SK-N-SH (cell line): ENCODE measurements at regions not wholly inside any gene's neighbourhood (a gene's known extent, or its start where the extent isn't known, plus 50 kb on each side); places are given as distances from the start of the nearest gene placed in this dataset.

Source experiments
- CTCF ChIA-PET: fragments of 300-600, 350-600 bp; formaldehyde crosslinking; extraction: SDS; loops from one replicate; lab custom pipeline; 2021; lab: Yijun Ruan, JAX
- POLR2A ChIA-PET: fragments of 350-600 bp; sonication (Branson Sonifier 250); formaldehyde crosslinking; extraction: SDS; loops from one replicate; lab custom pipeline; 2020; ENCODE audit warnings: antibody characterized with exemption, inconsistent platforms; lab: Yijun Ruan, JAX
- DNase-seq: peaks from one replicate; pipeline ENCODE4 v3.0.0; 2012
- H2AFZ ChIP-seq: fragments of 200-600 bp; sonication (generic); 2 replicates; pipeline ENCODE4 v1.8.1; 2016; ENCODE audit warnings: antibody characterized with exemption, mild to moderate bottlenecking, low read depth
- H3F3A ChIP-seq: fragments of 200-600 bp; sonication (generic); replicated peaks from 2 replicates; pipeline ENCODE3; 2016; ENCODE audit warnings: antibody characterized with exemption, mild to moderate bottlenecking; ENCODE audit not compliant: insufficient read depth
- H3K27ac ChIP-seq, 2 experiments: fragments of 200-500 bp in 1 of 2; fragments of 200-600 bp in 1 of 2; sonication (Bioruptor generic) in 1 of 2; sonication (generic), shearing (Covaris generic) in 1 of 2; 2 replicates each; pipeline versions ENCODE4 v1.5.1 to v1.6.1; 2014 to 2016; ENCODE audit warnings: low read depth in 2 of 2, inconsistent platforms in 1 of 2, low read length in 1 of 2, mild to moderate bottlenecking in 1 of 2, mixed read lengths in 1 of 2
- H3K27me3 ChIP-seq: fragments of 200-600 bp; sonication (generic), shearing (Covaris generic); 2 replicates; pipeline ENCODE4 v1.6.1; 2016; ENCODE audit warnings: mixed run types; ENCODE audit not compliant: insufficient read depth
- H3K36me3 ChIP-seq, 2 experiments: fragments of 200-500 bp in 1 of 2; fragments of 200-600 bp in 1 of 2; sonication (Bioruptor generic) in 1 of 2; sonication (generic) in 1 of 2; replicated peaks in 1 of 2; 2 replicates each; pipeline versions ENCODE3 to v1.5.1; 2014 to 2016; ENCODE audit warnings: low read length in 1 of 2, mild to moderate bottlenecking in 1 of 2; ENCODE audit not compliant: insufficient read depth in 2 of 2, control insufficient read depth in 1 of 2
- H3K4me1 ChIP-seq, 2 experiments: fragments of 200-500 bp in 1 of 2; fragments of 200-600 bp in 1 of 2; sonication (Bioruptor generic) in 1 of 2; sonication (generic), shearing (Covaris generic) in 1 of 2; 2 replicates each; pipeline versions ENCODE4 v1.5.1 to v1.6.1; 2014 to 2016; ENCODE audit warnings: low read depth in 1 of 2, low read length in 1 of 2, mixed run types in 1 of 2; ENCODE audit not compliant: insufficient read depth in 2 of 2, control insufficient read depth in 1 of 2
- H3K4me2 ChIP-seq: fragments of 200-600 bp; sonication (generic), shearing (Covaris generic); 2 replicates; pipeline ENCODE4 v1.6.1; 2017; ENCODE audit warnings: mixed run types
- H3K4me3 ChIP-seq, 2 experiments: fragments of 200-500 bp in 1 of 2; fragments of 200-600 bp in 1 of 2; sonication (Bioruptor generic) in 1 of 2; sonication (generic), shearing (Covaris generic) in 1 of 2; 2 replicates each; pipeline versions ENCODE4 v1.5.1 to v1.8.1; 2014 to 2016; ENCODE audit warnings: low read depth in 2 of 2, inconsistent platforms in 1 of 2, low read length in 1 of 2, mild to moderate bottlenecking in 1 of 2, mixed read lengths in 1 of 2, moderate library complexity in 1 of 2
- H3K79me2 ChIP-seq: fragments of 200-600 bp; sonication (generic); 2 replicates; pipeline ENCODE4 v1.8.1; 2017; ENCODE audit warnings: mild to moderate bottlenecking; ENCODE audit not compliant: insufficient read depth
- H3K9ac ChIP-seq: fragments of 200-600 bp; sonication (generic); 2 replicates; pipeline ENCODE4 v1.6.1; 2017; ENCODE audit warnings: mixed run types
- H3K9me2 ChIP-seq: fragments of 200-600 bp; sonication (generic); 2 replicates; pipeline ENCODE4 v1.6.1; 2017; ENCODE audit warnings: mixed run types
- H3K9me3 ChIP-seq: fragments of 200-600 bp; sonication (generic); 2 replicates; pipeline ENCODE4 v1.6.1; 2017; ENCODE audit warnings: mixed run types, mild to moderate bottlenecking, moderate library complexity
- H4K20me1 ChIP-seq: fragments of 200-600 bp; sonication (generic); 2 replicates; pipeline ENCODE4 v1.6.1; 2017; ENCODE audit warnings: mild to moderate bottlenecking, mixed run types; ENCODE audit not compliant: insufficient read depth
- ELF1 ChIP-seq: IDR thresholded peaks from 2 replicates; pipeline ENCODE4 v1.4.0; 2012
- FOXJ3 ChIP-seq: sonication (generic); formaldehyde crosslinking; IDR thresholded peaks from 2 replicates; pipeline ENCODE4 v1.5.1; 2020; ENCODE audit warnings: mild to moderate bottlenecking, missing genetic modification reagents
- FOXM1 ChIP-seq: IDR thresholded peaks from 2 replicates; pipeline ENCODE4 v1.4.0; 2012; ENCODE audit warnings: low read depth, mild to moderate bottlenecking
- GABPA ChIP-seq: IDR thresholded peaks from 2 replicates; pipeline ENCODE4 v1.4.0; 2012; ENCODE audit warnings: low read depth, mild to moderate bottlenecking
- MXI1 ChIP-seq: IDR thresholded peaks from 2 replicates; pipeline ENCODE4 v1.6.1; 2012; ENCODE audit warnings: mild to moderate bottlenecking, low read depth, low read length, improper control_type of control experiment
- NFIC ChIP-seq: IDR thresholded peaks from 2 replicates; pipeline ENCODE4 v1.4.0; 2012; ENCODE audit warnings: borderline replicate concordance
- NRF1 ChIP-seq: IDR thresholded peaks from 2 replicates; pipeline ENCODE4 v1.6.1; 2012; ENCODE audit warnings: low read depth, mild to moderate bottlenecking, low read length
- POLR2AphosphoS5 ChIP-seq: IDR thresholded peaks from 2 replicates; pipeline ENCODE4 v1.6.1; 2012; ENCODE audit warnings: low read depth, low read length
- RAD21 ChIP-seq: IDR thresholded peaks from 2 replicates; pipeline ENCODE4 v1.6.1; 2012; ENCODE audit warnings: mild to moderate bottlenecking, low read length
- SMC3 ChIP-seq: IDR thresholded peaks from 2 replicates; pipeline ENCODE4 v1.6.1; 2012; ENCODE audit warnings: low read depth, low read length, improper control_type of control experiment
- TAF1 ChIP-seq: IDR thresholded peaks from 2 replicates; pipeline ENCODE4 v1.6.1; 2012; ENCODE audit warnings: low read depth, mild to moderate bottlenecking, low read length, moderate library complexity, borderline replicate concordance
- TCF12 ChIP-seq: IDR thresholded peaks from 2 replicates; pipeline ENCODE4 v1.4.0; 2012
- YY1 ChIP-seq: IDR thresholded peaks from 2 replicates; pipeline ENCODE4 v1.4.0; 2012; ENCODE audit warnings: low read depth, mild to moderate bottlenecking
- WGBS: methylation state at CpG from one replicate; pipeline ENCODE4 v1.1.6; 2017; ENCODE audit warnings: low lambda C conversion rate; 5-methylcytosine and 5-hydroxymethylcytosine counted together
- TF ChIP-seq, protein P1 (sequence below): IDR thresholded peaks from 2 replicates; pipeline ENCODE4; 2012
- TF ChIP-seq, protein P2 (sequence below): fragments of 150-350 bp; IDR thresholded peaks from 2 replicates; pipeline ENCODE4 v1.6.1; 2017; ENCODE audit warnings: antibody characterized with exemption, low read length, low read depth, borderline replicate concordance
- TF ChIP-seq, protein P3 (sequence below): IDR thresholded peaks from 2 replicates; pipeline ENCODE4 v1.4.0; 2012; ENCODE audit warnings: low read depth, borderline replicate concordance
- TF ChIP-seq, protein P4 (sequence below): fragments of 150-350 bp; IDR thresholded peaks from 2 replicates; pipeline ENCODE4 v1.6.1; 2016; ENCODE audit warnings: mild to moderate bottlenecking, low read depth, low read length
- TF ChIP-seq, protein P5 (sequence below): IDR thresholded peaks from 2 replicates; pipeline ENCODE4 v1.4.0; 2012; ENCODE audit warnings: low read depth, borderline replicate concordance

DNA sequence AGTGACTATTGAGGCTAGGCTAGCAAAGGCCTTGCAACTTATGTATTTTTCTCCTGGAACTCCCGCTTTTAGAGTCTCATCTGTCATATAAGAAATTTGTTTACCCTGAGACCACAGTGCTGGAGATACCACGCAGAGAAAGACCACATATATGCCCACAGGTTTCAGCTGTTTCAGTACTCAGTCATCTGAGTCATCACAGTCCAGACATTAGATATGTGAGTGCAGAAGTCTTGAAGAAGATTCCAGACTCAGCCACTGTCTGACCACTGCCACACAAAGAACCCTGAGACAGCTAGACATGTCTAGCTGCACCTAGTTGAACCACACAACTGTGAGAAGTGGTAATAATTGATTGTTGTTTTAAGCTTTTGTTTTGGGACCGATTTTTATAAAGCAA lies 648.3 kb downstream of the EPM2A start:
- no peak for DNase-seq
- Histone ChIP-seq H3K79me2 (no peaks in the 10 kb centered on the region), H3F3A (no peaks in the 10 kb centered on the region)

More for the DNA sequence above, 648.3 kb downstream of the EPM2A start:
- Histone ChIP-seq H2AFZ (no peak overlapping the region), H4K20me1 (no peaks in the 10 kb centered on the region), H3K4me2 (no peak overlapping the region), H3K9me3 (no peaks in the 10 kb centered on the region), H3K4me3 (no peak overlapping the region), H3K36me3 (no peaks in the 10 kb centered on the region), H3K27me3 (no peaks in the 10 kb centered on the region), H3K9ac (no peak overlapping the region), H3K27ac (no peak overlapping the region), H3K9me2 (no peaks in the 10 kb centered on the region), H3K4me1 (no peaks in the 10 kb centered on the region; a peak in 2 of 4 replicates)
- ChIA-PET CTCF (interaction anchor here (1.3 kb wide), 1 partner anchor 61 kb away, joined by 3 read pairs; no protein-coding TSS in a partner anchor), POLR2A (no interaction called here)
- TF ChIP-seq FOXM1, result no peak
- no peak for TF ChIP-seq SMC3
- no peak for TF ChIP-seq POLR2AphosphoS5
- TF ChIP-seq MXI1, result no peak
- TF ChIP-seq GABPA, result no peak
- no peak for TF ChIP-seq NFIC
- no peak for TF ChIP-seq ELF1
- TF ChIP-seq, protein P1, sequence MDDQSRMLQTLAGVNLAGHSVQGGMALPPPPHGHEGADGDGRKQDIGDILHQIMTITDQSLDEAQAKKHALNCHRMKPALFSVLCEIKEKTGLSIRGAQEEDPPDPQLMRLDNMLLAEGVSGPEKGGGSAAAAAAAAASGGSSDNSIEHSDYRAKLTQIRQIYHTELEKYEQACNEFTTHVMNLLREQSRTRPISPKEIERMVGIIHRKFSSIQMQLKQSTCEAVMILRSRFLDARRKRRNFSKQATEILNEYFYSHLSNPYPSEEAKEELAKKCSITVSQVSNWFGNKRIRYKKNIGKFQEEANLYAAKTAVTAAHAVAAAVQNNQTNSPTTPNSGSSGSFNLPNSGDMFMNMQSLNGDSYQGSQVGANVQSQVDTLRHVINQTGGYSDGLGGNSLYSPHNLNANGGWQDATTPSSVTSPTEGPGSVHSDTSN, result no peak
- TF ChIP-seq, protein P2, sequence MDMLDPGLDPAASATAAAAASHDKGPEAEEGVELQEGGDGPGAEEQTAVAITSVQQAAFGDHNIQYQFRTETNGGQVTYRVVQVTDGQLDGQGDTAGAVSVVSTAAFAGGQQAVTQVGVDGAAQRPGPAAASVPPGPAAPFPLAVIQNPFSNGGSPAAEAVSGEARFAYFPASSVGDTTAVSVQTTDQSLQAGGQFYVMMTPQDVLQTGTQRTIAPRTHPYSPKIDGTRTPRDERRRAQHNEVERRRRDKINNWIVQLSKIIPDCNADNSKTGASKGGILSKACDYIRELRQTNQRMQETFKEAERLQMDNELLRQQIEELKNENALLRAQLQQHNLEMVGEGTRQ, result no peak
- TF ChIP-seq TCF12, result no peak
- no peak for TF ChIP-seq NRF1
- TF ChIP-seq FOXJ3 (CRISPR knock-in tag), result no peak
- TF ChIP-seq, protein P3, sequence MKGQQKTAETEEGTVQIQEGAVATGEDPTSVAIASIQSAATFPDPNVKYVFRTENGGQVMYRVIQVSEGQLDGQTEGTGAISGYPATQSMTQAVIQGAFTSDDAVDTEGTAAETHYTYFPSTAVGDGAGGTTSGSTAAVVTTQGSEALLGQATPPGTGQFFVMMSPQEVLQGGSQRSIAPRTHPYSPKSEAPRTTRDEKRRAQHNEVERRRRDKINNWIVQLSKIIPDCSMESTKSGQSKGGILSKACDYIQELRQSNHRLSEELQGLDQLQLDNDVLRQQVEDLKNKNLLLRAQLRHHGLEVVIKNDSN, result no peak
- TF ChIP-seq, protein P4, sequence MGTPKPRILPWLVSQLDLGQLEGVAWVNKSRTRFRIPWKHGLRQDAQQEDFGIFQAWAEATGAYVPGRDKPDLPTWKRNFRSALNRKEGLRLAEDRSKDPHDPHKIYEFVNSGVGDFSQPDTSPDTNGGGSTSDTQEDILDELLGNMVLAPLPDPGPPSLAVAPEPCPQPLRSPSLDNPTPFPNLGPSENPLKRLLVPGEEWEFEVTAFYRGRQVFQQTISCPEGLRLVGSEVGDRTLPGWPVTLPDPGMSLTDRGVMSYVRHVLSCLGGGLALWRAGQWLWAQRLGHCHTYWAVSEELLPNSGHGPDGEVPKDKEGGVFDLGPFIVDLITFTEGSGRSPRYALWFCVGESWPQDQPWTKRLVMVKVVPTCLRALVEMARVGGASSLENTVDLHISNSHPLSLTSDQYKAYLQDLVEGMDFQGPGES, result no peak
- no peak for TF ChIP-seq TAF1
- TF ChIP-seq RAD21, result no peak
- TF ChIP-seq, protein P5, sequence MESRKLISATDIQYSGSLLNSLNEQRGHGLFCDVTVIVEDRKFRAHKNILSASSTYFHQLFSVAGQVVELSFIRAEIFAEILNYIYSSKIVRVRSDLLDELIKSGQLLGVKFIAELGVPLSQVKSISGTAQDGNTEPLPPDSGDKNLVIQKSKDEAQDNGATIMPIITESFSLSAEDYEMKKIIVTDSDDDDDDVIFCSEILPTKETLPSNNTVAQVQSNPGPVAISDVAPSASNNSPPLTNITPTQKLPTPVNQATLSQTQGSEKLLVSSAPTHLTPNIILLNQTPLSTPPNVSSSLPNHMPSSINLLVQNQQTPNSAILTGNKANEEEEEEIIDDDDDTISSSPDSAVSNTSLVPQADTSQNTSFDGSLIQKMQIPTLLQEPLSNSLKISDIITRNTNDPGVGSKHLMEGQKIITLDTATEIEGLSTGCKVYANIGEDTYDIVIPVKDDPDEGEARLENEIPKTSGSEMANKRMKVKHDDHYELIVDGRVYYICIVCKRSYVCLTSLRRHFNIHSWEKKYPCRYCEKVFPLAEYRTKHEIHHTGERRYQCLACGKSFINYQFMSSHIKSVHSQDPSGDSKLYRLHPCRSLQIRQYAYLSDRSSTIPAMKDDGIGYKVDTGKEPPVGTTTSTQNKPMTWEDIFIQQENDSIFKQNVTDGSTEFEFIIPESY, result no peak
- TF ChIP-seq YY1, result no peak
- 50% methylated on average over 3 of the region's 3 CpGs for whole genome bisulfite sequencing
